ENCODE measurements at regions not wholly inside any gene's neighbourhood (a gene's known extent, or its start where the extent isn't known, plus 50 kb on each side); places are given as distances from the start of the nearest gene placed in this dataset.

DNA sequence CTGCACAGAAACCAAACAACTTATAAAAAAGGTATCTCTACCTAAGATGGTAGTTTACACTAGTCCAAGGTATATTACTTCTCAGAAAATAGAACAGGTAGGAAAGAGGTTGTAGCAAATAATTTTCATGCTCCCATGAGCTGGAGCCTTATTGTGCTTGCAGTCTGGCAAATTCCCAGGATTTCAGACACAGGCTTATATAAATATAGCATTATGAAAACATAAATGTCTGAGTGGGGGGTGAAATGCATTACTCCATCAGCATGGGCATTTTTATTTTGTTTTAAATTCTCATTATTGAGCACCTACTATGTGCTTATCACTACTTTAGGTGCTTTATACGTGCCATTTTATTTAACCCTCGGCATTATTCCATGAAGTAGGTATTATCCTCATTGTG is 83.0 kb upstream of the PHYHIPL start:
- DNase-seq, result no peak

DNA sequence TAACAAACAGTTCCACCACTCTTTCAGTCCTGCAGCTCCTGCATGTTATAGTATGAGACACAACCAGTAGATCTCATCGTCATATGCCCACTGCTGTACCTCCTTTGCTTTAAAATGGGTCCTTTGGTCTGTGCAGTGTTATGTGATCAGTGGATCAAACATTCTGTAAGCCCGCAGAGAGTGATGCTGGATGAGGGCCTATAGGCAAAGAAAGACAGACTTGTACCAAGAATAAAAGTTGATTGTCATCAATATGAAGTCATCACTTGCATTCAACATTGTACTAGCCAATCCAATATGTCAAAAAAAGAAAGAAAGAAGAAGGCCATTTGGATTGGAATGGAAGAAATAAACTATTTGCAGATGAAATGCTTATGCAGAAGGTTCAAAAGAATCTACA is 79.8 kb upstream of the PHYHIPL start:
- DNase-seq, result no peak

DNA sequence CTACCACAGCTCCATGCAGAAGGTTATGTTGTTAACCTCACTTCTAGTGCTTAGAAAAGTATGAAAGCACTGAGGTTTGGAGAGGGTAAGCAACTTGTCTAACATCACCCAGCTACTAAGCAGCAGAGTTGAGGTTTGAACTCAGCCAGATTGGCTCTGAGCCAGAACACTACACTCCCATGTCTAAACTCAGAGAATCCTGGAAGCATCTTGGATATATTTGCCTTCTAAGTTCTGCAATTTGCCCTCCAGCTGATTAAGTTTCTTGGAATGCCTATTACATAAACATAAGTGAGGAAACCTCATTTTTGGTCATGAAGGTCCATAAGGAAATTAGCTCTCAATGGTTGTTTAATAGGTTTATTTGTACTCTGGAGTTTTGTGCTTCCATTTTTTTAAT is 78.1 kb upstream of the PHYHIPL start:
- no peak for DNase-seq

DNA sequence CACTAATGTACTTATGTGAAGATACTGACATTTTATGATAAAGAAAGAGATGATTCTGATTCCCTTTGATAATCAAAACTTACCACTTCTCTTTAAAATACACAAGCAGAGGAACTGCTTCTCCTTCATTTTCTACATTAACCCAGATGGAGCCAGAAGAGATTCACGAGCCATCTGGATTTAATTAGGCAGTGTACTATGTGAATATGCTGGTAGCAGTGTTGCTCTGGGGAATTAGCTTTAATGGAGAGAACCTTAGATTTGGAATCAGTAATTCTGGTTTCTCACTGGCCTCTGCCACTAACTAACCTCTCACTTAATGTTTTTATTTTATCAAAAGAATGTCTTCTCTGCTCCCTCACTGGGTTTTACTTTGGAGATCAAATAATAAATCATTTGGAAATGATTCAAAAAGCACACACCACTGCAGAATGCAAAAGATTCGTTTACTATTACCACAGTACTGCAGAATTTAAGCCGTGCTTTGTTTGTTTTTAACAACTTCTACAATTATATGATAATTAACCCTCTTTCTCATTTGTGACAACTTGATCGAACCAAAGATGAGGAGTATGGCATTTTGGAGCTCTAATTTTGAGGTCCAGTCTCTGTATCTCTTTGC is 77.5 kb upstream of the PHYHIPL start:
- no peak for DNase-seq

DNA sequence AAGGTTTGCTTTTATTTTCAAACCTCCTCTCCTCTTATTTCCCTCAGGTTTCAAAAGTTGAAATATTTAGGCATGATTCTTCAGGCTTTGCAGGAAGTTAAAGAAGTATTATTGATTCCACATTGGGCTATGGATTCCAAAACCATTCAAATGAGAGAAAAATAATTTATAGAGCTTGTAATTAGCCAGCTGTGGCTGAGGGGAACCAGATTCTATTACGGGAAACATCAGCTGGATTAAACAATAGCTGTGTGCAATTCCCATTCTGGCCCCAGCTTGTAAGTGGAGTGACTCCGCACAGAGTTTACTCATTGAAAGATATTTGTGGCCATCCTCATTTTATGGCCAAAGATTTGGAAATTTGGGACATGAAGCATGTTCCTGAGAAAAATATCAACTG is 77.0 kb upstream of the PHYHIPL start:
- no peak for DNase-seq

DNA sequence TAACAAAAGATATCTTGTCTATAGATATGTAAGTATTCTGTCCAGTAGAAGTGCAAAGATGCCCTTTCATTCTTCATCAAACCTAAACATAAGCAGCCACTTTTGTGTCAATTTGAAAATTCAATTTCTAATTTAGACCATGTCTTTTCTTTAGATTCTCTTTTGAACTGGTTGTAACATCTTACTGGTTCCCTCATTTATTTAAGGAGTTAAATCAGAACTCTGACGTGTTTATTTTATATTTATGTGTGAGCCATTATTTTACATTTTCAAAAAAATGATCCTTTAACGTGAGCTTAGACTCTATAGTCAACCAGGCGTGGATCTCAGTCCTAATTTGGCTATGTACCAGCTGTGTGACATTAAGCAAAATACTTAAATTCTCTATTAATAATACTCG is 74.0 kb upstream of the PHYHIPL start:
- DNase-seq, result no peak

DNA sequence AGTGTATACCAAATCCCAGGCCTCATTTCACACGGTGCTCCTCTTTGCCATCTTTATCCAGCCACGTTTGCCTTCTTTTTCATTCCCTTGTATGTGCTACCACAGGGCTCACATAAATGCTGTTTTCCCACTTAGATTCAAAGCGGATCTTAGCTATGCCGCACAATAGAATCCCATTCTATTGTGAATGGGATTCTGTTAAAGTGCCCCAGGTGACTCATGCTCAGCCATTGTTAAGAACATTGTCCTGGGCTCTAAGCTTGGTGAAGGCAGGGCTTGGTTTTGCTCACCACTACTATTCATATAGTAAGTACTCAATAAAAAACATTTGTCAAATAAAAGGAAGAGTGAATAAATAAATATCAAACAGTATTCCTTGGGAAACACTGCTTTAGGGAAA is 72.3 kb upstream of the PHYHIPL start:
- no peak for DNase-seq

DNA sequence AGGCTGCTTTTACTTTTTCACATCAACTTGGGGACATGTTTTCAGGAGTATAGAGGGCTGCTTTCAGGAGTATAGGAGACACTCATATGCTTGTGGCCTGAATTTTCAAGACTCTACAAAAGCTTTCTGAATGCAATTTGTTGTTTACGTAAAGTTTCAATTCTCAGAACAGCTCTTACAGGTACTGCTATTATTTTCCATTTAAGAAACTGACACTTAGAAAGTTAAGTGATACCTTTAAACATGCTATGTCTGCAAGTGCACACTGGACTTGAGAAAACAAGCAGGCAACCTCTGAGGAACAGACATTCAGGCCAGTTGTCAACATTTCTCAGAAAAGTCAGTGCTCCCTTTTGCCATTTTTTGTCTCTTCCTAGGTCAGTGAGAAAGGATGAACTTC is 70.0 kb upstream of the PHYHIPL start:
- DNase-seq, result no peak

DNA sequence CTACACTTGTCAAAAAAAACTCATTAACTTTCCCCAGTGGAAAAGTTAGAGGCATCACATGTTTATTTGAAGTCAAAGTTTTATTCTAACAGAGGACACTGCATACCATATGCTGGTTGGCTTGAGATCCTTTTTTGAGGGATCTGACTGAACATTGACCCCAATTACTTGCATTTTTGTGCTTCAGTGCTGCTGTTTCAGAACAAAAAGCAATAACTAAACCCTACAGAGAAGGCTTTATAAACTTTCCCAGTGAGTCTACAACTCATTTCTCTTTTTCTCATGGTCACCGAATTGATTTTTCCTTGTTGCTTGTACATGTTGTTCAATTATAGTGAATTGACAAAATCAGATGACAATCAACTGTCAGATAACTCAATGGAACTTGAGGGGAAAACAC is 69.3 kb upstream of the PHYHIPL start:
- no peak for DNase-seq

DNA sequence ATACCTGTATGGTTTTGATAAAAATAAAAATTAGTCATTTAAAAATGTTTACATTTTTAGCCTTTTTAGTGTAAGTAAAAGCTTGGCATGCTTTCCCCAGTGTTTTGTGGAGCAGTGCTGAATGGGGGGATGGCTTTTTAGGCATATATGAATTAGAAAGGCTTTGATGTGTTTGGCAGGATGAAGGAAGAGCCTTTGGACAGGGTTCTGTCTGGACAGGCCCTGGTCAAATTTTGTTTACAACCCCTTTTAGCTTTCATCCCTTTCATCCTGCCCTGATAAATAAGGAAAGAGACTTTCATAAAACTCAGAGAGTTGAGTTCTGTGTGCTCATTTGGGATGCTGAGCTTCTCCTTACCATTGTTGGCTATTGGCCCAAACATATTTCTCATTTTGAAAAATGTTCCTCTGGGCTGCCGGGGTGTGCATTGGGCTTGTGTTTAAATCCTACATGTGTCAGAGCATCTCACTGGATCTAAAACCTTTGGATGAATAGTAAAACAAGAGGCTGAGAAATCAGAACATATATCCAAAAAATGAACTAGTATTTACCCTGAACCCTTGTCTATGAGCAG is 68.1 kb upstream of the PHYHIPL start:
- DNase-seq, result no peak

DNA sequence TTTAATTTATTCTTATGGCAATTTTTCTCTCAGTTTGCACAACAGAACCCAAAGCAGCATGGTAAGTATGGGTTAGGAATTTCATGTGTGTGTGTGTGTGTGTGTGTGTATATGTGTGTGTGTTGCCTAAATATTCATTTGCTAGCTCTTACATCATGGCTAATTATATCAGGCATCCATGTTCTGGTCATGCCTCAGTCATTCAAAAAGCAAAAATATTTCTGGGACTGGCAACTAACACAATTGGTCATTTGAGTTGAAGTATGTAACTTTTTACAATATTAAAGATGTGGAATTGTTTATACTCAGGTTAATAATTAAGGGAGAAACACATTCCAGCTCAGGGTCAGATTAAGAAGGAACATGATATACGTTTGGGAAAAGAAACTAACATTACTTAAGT is 67.6 kb upstream of the PHYHIPL start:
- no peak for DNase-seq

DNA sequence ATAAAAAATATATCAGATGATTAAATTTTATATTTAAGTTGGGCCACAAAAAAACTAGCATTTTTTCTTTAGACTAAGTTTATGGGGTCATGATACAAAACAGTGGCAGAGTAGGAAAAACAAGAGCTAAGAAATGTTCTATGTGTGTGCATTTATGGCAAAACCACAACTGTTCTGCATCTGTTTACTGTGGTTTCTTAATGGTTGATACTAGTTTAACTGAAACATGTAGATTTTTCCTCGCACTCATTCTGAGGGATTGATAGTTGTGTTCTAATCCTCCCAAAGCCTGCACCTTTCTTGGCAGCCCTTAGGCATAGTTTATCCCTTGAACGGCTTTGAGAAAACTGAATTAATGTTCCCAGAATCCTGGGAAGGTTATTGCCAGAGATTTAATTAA is 66.6 kb upstream of the PHYHIPL start:
- DNase-seq, result no peak

DNA sequence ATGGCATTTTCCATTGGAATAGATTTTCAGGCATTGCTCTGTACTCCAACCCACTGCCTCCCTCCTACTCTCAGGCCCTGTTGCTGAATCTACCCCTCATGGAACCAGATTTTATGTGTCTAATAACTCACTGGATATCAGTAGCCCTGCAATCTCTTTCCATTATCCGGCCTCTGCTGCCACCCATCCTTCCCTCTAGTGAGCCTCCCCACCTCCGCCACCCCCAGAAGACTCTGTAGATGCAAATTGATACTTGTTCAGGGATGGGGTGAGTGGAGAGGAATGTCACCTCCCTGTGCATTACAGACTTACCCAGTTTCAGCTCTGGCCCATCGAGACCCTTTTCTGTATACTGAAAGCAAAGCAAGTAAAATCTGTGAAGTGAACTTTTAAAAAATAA is 52.3 kb upstream of the PHYHIPL start:
- no peak for DNase-seq

DNA sequence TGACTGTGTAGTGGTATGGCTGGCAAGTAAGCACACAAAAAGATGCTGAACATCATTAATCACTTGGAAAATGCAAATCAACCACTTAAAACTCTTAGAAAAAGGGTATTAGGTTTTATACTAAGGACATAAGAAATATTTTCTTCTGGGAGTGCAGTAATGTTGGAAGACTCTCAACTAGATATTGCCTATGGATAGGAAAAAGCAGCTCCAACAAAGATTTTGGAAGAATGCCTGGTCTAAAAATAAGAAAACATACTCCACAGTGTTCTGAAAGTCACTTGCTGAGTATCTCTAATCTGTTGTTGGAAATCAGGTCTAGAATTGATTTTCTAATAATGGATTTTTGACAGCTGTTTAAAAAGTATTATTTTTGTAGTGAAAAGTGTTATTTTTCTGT is 50.8 kb upstream of the PHYHIPL start:
- DNase-seq, result no peak

DNA sequence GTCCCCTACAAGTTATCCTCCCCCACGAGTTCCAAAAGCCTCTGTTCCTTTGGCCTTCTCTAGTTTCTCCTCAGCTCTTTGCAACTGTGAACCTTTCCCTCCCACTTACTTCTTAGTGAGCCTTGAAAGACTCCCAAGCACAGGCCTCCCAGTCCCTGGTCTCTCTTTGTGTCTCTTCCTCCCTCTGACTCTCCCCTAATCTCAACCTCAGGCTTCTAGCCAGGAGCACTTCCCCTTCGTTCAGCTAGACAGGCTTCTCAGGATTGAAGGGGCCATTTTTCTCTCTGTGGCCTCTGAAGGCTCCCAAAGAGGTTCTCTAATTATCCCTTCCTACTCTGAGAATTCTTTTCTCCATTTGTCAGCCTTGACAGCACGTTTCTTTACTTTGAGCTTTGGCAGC is 50.2 kb upstream of the PHYHIPL start:
- DNase-seq, result no peak
